ENCODE measurements at regions not wholly inside any gene's neighbourhood (a gene's known extent, or its start where the extent isn't known, plus 50 kb on each side); places are given as distances from the start of the nearest gene placed in this dataset.

DNA sequence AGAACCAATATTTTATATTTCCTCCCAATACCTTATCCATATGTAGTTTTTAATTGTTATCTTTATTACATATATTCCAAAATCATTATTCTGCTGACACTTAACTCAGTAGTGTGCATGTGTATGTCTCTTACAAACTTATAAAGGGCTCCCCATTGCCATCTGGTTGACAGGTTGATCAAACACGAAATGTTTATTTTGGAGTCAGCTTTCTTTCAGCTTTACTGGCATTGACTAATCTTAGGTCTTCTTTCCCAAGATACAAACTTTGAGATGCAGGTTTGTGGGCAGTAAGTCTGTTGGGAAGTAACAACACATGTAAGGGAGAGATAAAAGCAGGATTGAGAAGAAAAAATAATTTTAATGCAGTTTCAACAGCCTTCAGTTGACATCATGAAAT lies 716.0 kb upstream of the CHD1 start:
- H3K4me3 Mint-ChIP-seq = no peak overlapping the region
- no peak overlapping the region for H3K27ac Mint-ChIP-seq
- Histone ChIP-seq H3K36me3 (ENCODE audit: control insufficient read depth, insufficient read depth, low read length) (no peaks in the 10 kb centered on the region), H3K27me3 (ENCODE audit: control insufficient read depth, insufficient read depth, low read length, poor library complexity, severe bottlenecking) (no peaks in the 10 kb centered on the region), H3K4me3 (ENCODE audit: low read length) (no peak overlapping the region), H3K4me1 (ENCODE audit: control insufficient read depth, insufficient read depth, low read length) (no peaks in the 10 kb centered on the region), H3K27ac (ENCODE audit: low read depth, low read length) (no peak overlapping the region), H3K9me3 (ENCODE audit: control insufficient read depth, low read length) (no peaks in the 10 kb centered on the region), H3K9ac (ENCODE audit: extremely low read depth, low read length, poor library complexity, severe bottlenecking) (no peak overlapping the region)
- TF ChIP-seq, protein P1, sequence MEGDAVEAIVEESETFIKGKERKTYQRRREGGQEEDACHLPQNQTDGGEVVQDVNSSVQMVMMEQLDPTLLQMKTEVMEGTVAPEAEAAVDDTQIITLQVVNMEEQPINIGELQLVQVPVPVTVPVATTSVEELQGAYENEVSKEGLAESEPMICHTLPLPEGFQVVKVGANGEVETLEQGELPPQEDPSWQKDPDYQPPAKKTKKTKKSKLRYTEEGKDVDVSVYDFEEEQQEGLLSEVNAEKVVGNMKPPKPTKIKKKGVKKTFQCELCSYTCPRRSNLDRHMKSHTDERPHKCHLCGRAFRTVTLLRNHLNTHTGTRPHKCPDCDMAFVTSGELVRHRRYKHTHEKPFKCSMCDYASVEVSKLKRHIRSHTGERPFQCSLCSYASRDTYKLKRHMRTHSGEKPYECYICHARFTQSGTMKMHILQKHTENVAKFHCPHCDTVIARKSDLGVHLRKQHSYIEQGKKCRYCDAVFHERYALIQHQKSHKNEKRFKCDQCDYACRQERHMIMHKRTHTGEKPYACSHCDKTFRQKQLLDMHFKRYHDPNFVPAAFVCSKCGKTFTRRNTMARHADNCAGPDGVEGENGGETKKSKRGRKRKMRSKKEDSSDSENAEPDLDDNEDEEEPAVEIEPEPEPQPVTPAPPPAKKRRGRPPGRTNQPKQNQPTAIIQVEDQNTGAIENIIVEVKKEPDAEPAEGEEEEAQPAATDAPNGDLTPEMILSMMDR (conservative IDR thresholded peaks at IDR 0.05) = no peak
- H3K27me3 Mint-ChIP-seq (ENCODE audit: insufficient read depth) = no peaks in the 10 kb centered on the region
- H3K9me3 Mint-ChIP-seq = peaks cover 2% of the 10 kb centered on the region
- WGBS, 2 experiments (ENCODE audit: insufficient coverage in 1 of 2, insufficient read length in 1 of 2) = 80 to 96% methylated on average over 1 of the region's 1 CpG
- H3K36me3 Mint-ChIP-seq (ENCODE audit: low read depth) = no peaks in the 10 kb centered on the region
- no peak for DNase-seq
- H3K4me1 Mint-ChIP-seq = no peaks in the 10 kb centered on the region

DNA sequence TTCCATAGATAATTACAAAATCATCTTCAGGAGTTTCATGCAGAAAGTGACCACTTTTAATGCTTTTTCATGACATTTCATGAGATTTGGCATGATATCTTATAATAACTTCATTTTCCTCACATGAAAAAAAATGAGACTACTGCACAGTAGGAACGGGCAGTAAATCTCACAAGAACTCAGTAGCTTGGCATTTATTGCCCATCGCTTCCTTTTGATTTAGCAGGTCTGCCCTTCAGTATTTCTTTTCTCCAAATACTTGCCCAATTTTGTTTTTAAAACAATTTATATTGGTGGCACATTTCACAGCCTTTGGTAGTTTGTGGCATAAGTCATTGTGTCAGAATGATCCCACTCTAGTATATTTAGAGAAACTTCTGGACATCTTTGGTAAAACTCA lies 711.8 kb upstream of the CHD1 start:
- Histone ChIP-seq H3K36me3 (ENCODE audit: control insufficient read depth, insufficient read depth, low read length) (no peaks in the 10 kb centered on the region), H3K4me3 (ENCODE audit: low read length) (no peak overlapping the region), H3K27me3 (ENCODE audit: control insufficient read depth, insufficient read depth, low read length, poor library complexity, severe bottlenecking) (no peaks in the 10 kb centered on the region), H3K9ac (ENCODE audit: extremely low read depth, low read length, poor library complexity, severe bottlenecking) (no peak overlapping the region), H3K9me3 (ENCODE audit: control insufficient read depth, low read length) (no peaks in the 10 kb centered on the region), H3K27ac (ENCODE audit: low read depth, low read length) (no peak overlapping the region), H3K4me1 (ENCODE audit: control insufficient read depth, insufficient read depth, low read length) (no peaks in the 10 kb centered on the region)
- no peaks in the 10 kb centered on the region for H3K36me3 Mint-ChIP-seq (ENCODE audit: low read depth)
- DNase-seq = no peak
- WGBS, 2 experiments (ENCODE audit: insufficient coverage in 1 of 2, insufficient read length in 1 of 2) = 99 to 100% methylated on average over 2 of the region's 2 CpGs
- H3K9me3 Mint-ChIP-seq = peaks cover 2% of the 10 kb centered on the region
- no peak overlapping the region for H3K27ac Mint-ChIP-seq
- H3K4me1 Mint-ChIP-seq = peaks cover 2% of the 10 kb centered on the region
- no peaks in the 10 kb centered on the region for H3K27me3 Mint-ChIP-seq (ENCODE audit: insufficient read depth)
- TF ChIP-seq, protein P1 (conservative IDR thresholded peaks at IDR 0.05) = no peak
- no peak overlapping the region for H3K4me3 Mint-ChIP-seq

DNA sequence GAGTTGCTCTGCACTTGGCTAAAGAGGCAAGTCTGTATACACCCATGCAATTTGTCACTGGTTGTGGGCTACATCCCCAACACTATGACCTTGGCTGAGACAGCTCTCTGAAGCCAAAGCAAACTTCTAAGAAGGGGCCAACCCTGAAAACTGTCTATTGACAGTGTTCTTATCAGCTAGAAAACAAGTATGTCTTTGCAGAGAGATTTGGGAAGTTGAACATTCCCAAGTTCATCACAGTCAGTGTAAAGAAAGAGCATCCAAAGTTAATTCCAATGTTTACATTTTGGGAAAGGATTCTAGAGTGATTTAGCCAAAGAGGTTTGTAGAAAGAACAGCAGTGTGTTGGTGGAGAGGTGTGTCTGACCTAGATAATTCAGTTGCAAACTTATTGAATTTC lies 711.1 kb upstream of the CHD1 start:
- no peaks in the 10 kb centered on the region for H3K4me1 ChIP-seq (ENCODE audit: control insufficient read depth, insufficient read depth, low read length)

More for the DNA sequence above, 711.1 kb upstream of the CHD1 start:
- Mint-ChIP-seq H3K4me1 (peaks cover 2% of the 10 kb centered on the region), H3K4me3 (no peak overlapping the region), H3K27me3 (ENCODE audit: insufficient read depth) (no peaks in the 10 kb centered on the region), H3K9me3 (peaks cover 2% of the 10 kb centered on the region), H3K27ac (no peak overlapping the region), H3K36me3 (ENCODE audit: low read depth) (no peaks in the 10 kb centered on the region)
- DNase-seq = no peak
- Histone ChIP-seq H3K9me3 (ENCODE audit: control insufficient read depth, low read length) (no peaks in the 10 kb centered on the region), H3K9ac (ENCODE audit: extremely low read depth, low read length, poor library complexity, severe bottlenecking) (no peak overlapping the region), H3K4me3 (ENCODE audit: low read length) (no peak overlapping the region), H3K27ac (ENCODE audit: low read depth, low read length) (no peak overlapping the region), H3K27me3 (ENCODE audit: control insufficient read depth, insufficient read depth, low read length, poor library complexity, severe bottlenecking) (no peaks in the 10 kb centered on the region), H3K36me3 (ENCODE audit: control insufficient read depth, insufficient read depth, low read length) (no peaks in the 10 kb centered on the region)
- TF ChIP-seq, protein P1 (conservative IDR thresholded peaks at IDR 0.05) = no peak

All from endodermal cell (in vitro differentiated cells).